H1 (cell line): ENCODE measurements at regions not wholly inside any gene's neighbourhood (a gene's known extent, or its start where the extent isn't known, plus 50 kb on each side); places are given as distances from the start of the nearest gene placed in this dataset.

ENCODE experiments used
- EP300 ChIP-seq, 2 experiments: IDR thresholded peaks; 1 replicate in 1 of 2; 2 replicates in 1 of 2; pipeline ENCODE4 v1.6.1; 2011 to 2012; ENCODE audit warnings: low read depth in 2 of 2, low read length in 2 of 2, mild to moderate bottlenecking in 2 of 2, borderline replicate concordance in 1 of 2, inconsistent platforms in 1 of 2, moderate library complexity in 1 of 2
- GABPA ChIP-seq: IDR thresholded peaks from 2 replicates; pipeline ENCODE4 v1.6.1; 2011; ENCODE audit warnings: mild to moderate bottlenecking, low read length, moderate library complexity, borderline replicate concordance; ENCODE audit not compliant: insufficient read depth
- GTF2F1 ChIP-seq: IDR thresholded peaks from 2 replicates; pipeline ENCODE4 v1.6.1; 2012; ENCODE audit warnings: low read depth, low read length, improper control_type of control experiment, borderline replicate concordance
- TBP ChIP-seq: IDR thresholded peaks from 2 replicates; pipeline ENCODE4 v1.6.1; 2011; ENCODE audit warnings: low read depth, low read length, improper control_type of control experiment

GRCh38 chr4:145295547-145295946 lies 115.2 kb upstream of the OTUD4 start (continued):
- no peak for TF ChIP-seq GABPA
- TF ChIP-seq GTF2F1: no peak
- no peak for TF ChIP-seq TBP
- no peak for TF ChIP-seq EP300 (IDR thresholded peaks at IDR 0.05; ENCODE audit: borderline replicate concordance in 1 of 2, low read depth in 2 of 2, low read length in 2 of 2)
